AG04450 (cell line): ENCODE measurements at regions not wholly inside any gene's neighbourhood (a gene's known extent, or its start where the extent isn't known, plus 50 kb on each side); places are given as distances from the start of the nearest gene placed in this dataset.

ENCODE experiments used
- CTCF ChIA-PET: fragments of 300-600, 350-600 bp; formaldehyde crosslinking; extraction: SDS; loops from one replicate; lab custom pipeline; 2022; ENCODE audit warnings: antibody characterized with exemption, inconsistent platforms; lab: Charles Lee
- POLR2A ChIA-PET: fragments of 350-600 bp; formaldehyde crosslinking; extraction: SDS; loops from one replicate; lab custom pipeline; 2021; ENCODE audit warnings: antibody characterized with exemption, inconsistent platforms; lab: Yijun Ruan, JAX
- DNase-seq: peaks from one replicate; pipeline ENCODE4 v3.0.0-alpha.2; 2011; ENCODE audit warnings: low read depth, low spot score
- H3K27ac ChIP-seq: one replicate; pipeline ENCODE4 v1.5.1; 2012; ENCODE audit warnings: low read depth, low read length, control low read depth
- H3K27me3 ChIP-seq: one replicate; pipeline ENCODE4 v1.6.0; 2012; ENCODE audit warnings: low read length; ENCODE audit not compliant: control insufficient read depth, insufficient read depth
- H3K4me3 ChIP-seq: 2 replicates; pipeline ENCODE4 v1.5.1; 2011; ENCODE audit warnings: mild to moderate bottlenecking, low read depth, low read length, control low read depth
- H3K9me3 ChIP-seq: 2 replicates; pipeline ENCODE4 v1.5.1; 2012; ENCODE audit warnings: low read length; ENCODE audit not compliant: control insufficient read depth, insufficient read depth
- CTCF ChIP-seq: IDR thresholded peaks from 2 replicates; pipeline ENCODE4 v1.5.1; 2011; ENCODE audit warnings: low read depth, low read length, control low read depth, inconsistent platforms

- no peak for DNase-seq
- H3K9me3 ChIP-seq = no peaks in the 10 kb centered on the region
- H3K4me3 ChIP-seq = no peak overlapping the region
- no peak for TF ChIP-seq CTCF
- ChIA-PET POLR2A (no interaction called here), CTCF (no interaction called here)
- no peaks in the 10 kb centered on the region for H3K27me3 ChIP-seq
- H3K27ac ChIP-seq = no peak overlapping the region
Observed at GRCh38 chr13:104987621-104988020, 1547.8 kb downstream of the EFNB2 start.

DNA sequence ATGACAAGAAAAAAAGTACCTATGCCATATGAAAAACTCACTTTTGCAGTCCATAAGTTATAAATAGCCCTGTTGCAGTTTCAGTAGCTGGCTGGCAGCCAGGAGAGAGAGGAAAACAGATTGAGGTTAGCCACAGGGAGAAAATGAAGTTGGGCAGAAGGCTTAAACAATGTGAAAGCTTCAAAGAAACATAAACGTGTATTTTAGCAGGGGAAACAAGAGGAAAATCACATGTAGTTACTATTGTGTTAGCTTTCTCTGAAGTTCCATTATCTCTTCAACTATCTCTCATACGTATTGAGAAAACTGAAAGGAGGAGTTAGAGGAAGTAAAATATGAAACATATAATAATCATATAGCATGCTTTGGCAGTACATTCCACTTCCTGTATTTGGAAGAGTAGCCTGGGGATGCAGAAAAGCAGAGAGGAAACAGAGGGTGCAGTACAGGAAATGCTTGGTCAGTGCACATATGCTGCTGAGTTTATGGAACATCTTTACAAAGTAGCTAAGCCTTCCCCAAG, 1551.1 kb downstream of the EFNB2 start:
- no peak overlapping the region for H3K4me3 ChIP-seq
- H3K27me3 ChIP-seq = no peaks in the 10 kb centered on the region
- no peaks in the 10 kb centered on the region for H3K9me3 ChIP-seq
- TF ChIP-seq CTCF = no peak
- no peak for DNase-seq
- CTCF ChIA-PET = interaction anchor here (0.6 kb wide), 1 partner anchor 483 kb away, joined by 5 read pairs; no protein-coding TSS in a partner anchor
- POLR2A ChIA-PET = no interaction called here
- no peak overlapping the region for H3K27ac ChIP-seq

DNA sequence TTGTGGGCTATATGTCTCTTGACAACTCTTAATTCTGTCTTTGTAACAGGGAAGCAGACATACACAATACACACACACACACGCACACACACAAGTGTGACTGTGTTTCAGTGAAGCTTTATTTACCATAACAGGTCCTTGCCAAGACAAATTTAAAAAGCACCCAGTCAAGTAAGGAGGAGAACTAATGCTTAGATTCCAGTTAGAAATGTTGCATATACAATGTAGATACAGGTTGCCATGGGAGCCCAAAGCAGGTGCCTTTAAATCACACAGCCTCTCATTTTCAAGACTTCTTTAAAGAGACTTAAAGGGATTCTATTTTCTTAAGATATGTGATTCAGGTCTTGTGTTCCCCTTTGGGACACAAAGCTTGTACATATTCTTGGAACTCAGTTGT, 1551.9 kb downstream of the EFNB2 start:
- Histone ChIP-seq H3K4me3 (no peak overlapping the region), H3K27ac (no peak overlapping the region), H3K9me3 (no peaks in the 10 kb centered on the region), H3K27me3 (no peaks in the 10 kb centered on the region)
- ChIA-PET CTCF (no interaction called here), POLR2A (no interaction called here)
- TF ChIP-seq CTCF = no peak
- DNase-seq = no peak

DNA sequence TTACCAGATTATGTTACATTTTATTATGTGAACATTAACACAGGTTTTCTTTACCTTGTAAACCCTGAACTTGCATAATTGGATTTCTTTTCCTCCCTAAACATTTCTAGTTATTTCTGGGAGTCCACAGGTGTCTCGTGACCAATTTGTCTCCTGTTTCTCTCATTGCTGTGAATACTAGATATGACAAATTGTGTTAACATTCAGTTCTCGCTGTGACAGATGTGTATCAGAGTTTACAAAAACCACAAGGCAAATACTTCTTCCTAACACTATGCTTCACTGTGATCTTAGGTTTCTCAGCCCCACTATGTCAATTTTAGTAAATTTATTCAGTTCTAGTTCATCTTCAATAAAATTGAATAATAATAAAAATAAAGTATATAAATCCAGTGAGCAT, 1554.9 kb downstream of the EFNB2 start:
- CTCF ChIA-PET = no interaction called here

More for the DNA sequence above, 1554.9 kb downstream of the EFNB2 start:
- POLR2A ChIA-PET = no interaction called here
- TF ChIP-seq CTCF = no peak
- DNase-seq = no peak
- H3K27me3 ChIP-seq = no peaks in the 10 kb centered on the region
- no peak overlapping the region for H3K27ac ChIP-seq
- H3K4me3 ChIP-seq = no peak overlapping the region
- no peaks in the 10 kb centered on the region for H3K9me3 ChIP-seq
